TTC549 (cell line): ENCODE measurements at regions not wholly inside any gene's neighbourhood (a gene's known extent, or its start where the extent isn't known, plus 50 kb on each side); places are given as distances from the start of the nearest gene placed in this dataset.
"Not testable (repeated sequence)": the region's sequence is repeated elsewhere in the genome, so short reads cannot be mapped to it uniquely, and the experiment has no call there.

Source experiments
- FAIRE-seq: peaks from 2 replicates; lab custom pipeline; 2012; peaks lifted over from hg19 to GRCh38; lab: Jason Lieb, UNC

DNA sequence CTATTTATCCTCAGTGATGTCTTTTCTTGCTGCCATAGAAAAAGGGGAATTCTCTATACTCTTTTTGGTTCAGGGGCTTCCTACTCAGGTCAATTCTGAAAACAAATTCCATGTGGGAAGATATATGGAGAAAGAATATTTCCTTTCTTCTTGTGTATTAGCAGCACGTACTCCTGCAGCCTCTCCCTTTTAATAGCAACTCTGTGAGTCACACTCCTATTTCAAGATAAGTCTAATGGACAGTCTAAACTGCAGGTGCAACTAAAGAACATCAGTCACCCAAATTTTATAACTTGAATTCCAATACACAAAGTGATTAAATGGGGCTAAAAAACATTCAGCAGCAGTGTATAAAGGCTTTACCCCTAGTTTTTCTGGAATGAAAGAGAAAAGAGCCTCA lies 942.2 kb downstream of the CNTNAP5 start:
- no peak for FAIRE-seq

- FAIRE-seq = no peak
These were observed 944.9 kb downstream of the CNTNAP5 start for GRCh38 chr2:124970030-124970429.

- no peak for FAIRE-seq
These were observed 948.3 kb downstream of the CNTNAP5 start for GRCh38 chr2:124973396-124973795.

DNA sequence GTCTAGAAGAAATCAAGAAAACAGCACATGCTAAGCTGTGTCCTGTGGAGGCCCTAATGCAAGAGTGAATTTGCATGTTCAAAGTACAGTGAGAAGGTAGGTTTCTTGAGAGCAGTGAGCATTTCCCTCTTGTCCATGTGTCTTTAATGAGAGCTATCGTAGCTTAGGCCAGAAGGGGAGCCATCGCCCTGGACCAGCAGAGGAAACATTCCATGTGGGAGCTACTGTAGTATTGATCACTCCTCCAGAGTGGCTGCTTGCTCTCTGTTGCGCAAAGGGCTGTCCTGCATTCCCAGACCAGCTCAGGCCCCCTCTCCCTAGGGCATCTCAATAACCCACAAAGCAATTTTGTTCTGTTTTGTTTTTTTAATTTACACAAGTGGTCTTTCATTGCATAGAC lies 950.1 kb downstream of the CNTNAP5 start:
- FAIRE-seq = no peak

GRCh38 chr2:124975648-124976047 lies 950.6 kb downstream of the CNTNAP5 start:
- no peak for FAIRE-seq

DNA sequence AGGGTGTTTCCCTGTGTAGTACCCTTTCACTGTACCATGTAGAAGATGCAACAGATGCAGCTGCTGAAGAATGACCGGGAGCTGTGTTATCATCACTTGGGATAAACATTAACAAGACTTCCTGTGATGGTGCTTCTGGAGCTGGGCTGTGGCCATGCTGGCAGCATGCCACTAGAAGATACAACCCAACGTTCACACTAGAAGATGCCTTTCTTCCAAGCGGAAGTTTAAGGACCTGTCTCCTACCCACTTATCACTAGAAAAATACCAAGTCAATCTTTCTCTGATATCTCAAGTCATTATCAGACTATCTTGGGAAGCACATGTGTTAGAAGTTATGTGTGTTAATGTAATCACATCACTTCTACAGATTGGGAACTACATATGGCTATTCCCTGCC lies 953.5 kb downstream of the CNTNAP5 start:
- FAIRE-seq = no peak

DNA sequence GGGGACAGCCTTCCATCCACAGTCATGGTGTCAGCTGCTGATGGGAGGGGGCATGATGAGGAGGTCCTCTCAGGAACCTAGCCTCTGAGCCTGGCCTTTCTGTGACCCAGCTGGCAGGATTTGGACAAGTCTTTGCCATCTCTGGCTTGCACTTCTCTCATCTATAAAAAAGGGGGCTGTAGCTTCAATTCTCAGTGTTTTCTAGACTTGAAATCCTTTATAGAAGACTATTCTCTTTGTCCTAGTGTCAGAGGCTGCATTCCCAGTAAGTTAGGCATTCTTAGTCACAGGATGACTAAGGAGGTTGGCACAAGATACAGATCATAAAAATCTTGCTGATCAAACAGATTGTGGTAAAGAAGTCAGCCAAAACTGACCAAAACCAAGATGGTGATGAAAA lies 958.5 kb downstream of the CNTNAP5 start:
- FAIRE-seq = no peak

DNA sequence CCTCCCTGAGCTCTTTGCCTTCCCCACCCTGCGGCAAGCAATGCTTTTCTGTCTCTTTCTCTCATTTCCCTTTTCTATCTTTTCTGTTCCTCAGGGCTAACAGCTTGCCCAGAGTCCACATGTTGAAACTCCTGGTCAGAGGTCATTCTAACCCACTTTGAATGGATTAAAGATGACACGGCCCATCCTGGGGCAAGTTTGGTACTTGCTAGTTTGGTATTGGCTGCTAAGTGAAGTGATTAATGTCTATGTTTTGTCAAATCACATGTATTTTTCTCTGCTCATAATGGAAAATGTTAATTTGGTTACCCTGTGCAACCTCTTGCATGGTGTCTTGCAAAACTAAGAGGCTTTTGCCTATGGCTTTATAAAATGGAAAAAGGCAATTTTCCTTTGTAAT lies 960.2 kb downstream of the CNTNAP5 start:
- no peak for FAIRE-seq

- FAIRE-seq = no peak
These were observed 961.0 kb downstream of the CNTNAP5 start for GRCh38 chr2:124986136-124986535.

- not testable (repeated sequence) for FAIRE-seq
These were observed 961.8 kb downstream of the CNTNAP5 start for GRCh38 chr2:124986870-124987269.

- not testable (repeated sequence) for FAIRE-seq
These were observed 962.3 kb downstream of the CNTNAP5 start for GRCh38 chr2:124987436-124987835.

- no peak for FAIRE-seq
These were observed 963.0 kb downstream of the CNTNAP5 start for GRCh38 chr2:124988111-124988510.

DNA sequence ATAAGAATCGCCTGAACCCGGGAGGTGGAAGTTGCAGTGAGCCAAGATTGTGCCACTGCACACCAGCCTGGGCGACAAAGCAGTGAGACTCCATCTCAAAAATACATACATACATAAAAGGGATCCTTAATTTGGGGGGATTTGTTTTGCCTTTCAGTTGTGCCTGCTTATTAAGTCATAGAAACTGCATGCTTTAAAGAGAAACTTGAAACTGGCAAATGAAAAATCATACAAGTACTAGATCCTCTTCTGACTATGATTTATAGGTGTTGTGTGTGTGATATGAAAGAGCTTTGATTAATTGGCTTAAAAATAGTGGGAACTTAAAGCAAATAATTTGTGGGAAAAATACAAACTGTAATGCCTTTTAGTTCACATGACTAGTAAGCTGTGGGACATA lies 963.7 kb downstream of the CNTNAP5 start:
- FAIRE-seq = no peak

DNA sequence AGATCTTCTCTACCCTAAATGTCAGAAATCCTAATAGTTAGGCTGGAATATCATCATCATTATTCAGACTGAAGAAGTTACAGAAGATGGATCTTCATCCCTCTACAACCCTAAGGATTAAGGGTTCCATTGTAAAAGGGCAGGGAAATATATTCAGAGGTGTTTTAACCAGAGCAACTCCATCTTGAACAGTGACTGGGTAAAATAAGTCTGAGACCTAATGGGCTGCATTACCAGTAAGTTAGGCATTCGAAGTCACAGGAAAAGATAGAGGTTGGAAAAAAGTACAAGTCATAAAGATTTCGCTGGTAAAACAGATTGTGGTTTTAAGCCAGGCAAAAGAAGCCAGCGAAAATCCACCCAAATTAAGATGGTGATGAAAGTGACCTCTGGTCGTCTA lies 968.7 kb downstream of the CNTNAP5 start:
- FAIRE-seq = no peak

GRCh38 chr2:124995185-124995912 lies 970.3 kb downstream of the CNTNAP5 start:
- no peak for FAIRE-seq

DNA sequence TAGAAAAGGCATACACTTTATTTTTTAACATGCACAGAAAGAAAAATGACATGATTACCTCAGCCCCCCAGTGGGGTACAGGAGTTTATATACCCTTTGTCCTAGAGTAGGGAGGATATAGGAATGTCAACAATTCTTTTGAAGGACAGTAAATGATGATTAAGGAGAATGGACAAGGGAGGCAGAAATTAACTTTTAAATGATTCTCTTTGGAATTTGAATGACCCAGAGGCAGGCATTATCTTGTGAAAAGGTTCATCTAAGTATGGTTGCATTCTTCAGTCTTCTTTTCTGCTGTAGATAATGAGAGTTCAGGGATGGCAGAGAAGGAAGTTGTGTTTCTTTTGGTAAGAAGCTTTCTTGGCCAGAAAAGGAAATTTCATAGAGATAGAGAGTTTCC lies 971.3 kb downstream of the CNTNAP5 start:
- FAIRE-seq = no peak

GRCh38 chr2:124999906-125000305 lies 974.8 kb downstream of the CNTNAP5 start:
- FAIRE-seq = no peak

GRCh38 chr2:125004106-125004800 lies 979.2 kb downstream of the CNTNAP5 start:
- no peak for FAIRE-seq

DNA sequence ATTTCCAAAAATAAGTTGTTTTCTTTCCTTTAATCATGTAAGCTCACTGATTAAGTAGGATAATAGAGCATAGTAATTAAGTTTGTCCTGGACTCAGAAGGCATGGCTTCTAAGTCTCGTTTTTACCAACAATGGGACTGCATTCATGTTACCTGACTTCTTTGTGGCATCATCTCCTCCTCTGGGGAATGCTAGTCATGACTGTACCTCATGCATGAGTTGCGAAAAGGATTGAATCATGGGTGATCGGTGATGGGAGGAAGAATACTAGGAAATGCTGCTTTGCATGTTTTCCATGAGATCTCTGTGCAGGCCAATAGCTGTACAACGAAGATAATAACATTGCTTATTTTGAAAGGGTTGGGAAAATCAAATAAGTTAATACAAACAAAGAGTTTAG lies 981.6 kb downstream of the CNTNAP5 start:
- FAIRE-seq = no peak

DNA sequence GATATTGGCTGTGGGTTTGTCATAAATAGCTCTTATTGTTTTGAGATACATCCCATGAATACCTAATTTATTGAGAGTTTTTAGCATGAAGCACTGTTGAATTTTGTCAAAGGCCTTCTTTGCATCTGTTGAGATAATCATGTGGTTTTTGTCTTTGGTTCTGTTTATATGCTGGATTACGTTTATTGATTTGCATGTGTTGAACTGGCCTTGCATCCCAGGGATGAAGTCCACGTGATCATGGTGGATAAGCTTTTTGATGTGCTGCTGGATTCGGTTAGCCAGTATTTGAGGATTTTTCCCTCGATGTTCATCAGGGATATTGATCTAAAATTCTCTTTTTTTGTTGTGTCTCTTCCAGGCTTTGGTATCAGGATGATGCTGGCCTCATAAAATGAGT lies 1003.6 kb downstream of the CNTNAP5 start:
- FAIRE-seq = not testable (repeated sequence)

DNA sequence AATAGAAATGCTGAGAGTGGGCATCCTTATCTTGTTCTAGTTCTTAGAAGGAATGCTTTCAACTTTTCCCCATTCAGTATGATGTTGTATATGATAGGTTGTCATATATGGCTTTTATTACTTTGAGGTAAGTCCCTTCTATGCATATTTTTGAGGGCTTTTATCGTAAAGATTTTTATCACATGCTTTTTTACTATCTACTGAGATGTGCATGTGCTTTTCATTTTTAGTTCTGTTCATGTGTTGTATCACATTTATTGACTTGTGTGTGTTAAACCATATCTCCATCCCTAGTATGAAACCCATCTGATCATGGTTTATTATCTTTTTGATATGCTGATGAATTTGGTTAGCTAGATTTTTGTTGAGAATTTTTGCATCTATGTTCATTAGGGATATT lies 1008.8 kb downstream of the CNTNAP5 start:
- FAIRE-seq = no peak

GRCh38 chr2:125037135-125037653 lies 1012.1 kb downstream of the CNTNAP5 start:
- no peak for FAIRE-seq

DNA sequence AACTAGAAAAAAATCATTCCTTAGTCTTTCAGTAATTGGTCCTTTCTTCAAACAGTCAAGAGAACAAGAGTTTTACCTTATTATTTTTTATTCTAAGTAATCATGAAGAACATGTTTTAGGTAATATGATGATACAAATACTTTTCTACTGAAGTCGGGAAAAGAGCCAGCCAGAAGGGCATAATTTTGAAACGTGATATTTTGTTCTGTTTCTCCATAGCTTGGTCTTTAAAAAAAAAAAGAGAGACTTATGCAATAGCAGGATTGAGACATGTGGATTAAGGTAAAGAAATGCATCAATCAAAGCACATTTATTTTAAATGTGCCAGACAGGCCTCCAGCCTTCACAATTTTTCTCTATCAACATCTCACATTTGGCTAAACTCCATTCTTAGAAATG lies 1016.8 kb downstream of the CNTNAP5 start:
- FAIRE-seq = no peak

GRCh38 chr2:125042727-125043126 lies 1017.6 kb downstream of the CNTNAP5 start:
- FAIRE-seq = no peak
